ENCODE measurements at regions not wholly inside any gene's neighbourhood (a gene's known extent, or its start where the extent isn't known, plus 50 kb on each side); places are given as distances from the start of the nearest gene placed in this dataset.

GRCh38 chr11:91407842-91408241 is 816.8 kb upstream of the FAT3 start:
- no peak overlapping the region for H3K9ac ChIP-seq (ENCODE audit: low read depth in 2 of 2, low read length in 2 of 2)
- no peaks in the 10 kb centered on the region for H3K36me3 ChIP-seq
- H3K27ac ChIP-seq, result no peak overlapping the region
- TF ChIP-seq, protein P1, sequence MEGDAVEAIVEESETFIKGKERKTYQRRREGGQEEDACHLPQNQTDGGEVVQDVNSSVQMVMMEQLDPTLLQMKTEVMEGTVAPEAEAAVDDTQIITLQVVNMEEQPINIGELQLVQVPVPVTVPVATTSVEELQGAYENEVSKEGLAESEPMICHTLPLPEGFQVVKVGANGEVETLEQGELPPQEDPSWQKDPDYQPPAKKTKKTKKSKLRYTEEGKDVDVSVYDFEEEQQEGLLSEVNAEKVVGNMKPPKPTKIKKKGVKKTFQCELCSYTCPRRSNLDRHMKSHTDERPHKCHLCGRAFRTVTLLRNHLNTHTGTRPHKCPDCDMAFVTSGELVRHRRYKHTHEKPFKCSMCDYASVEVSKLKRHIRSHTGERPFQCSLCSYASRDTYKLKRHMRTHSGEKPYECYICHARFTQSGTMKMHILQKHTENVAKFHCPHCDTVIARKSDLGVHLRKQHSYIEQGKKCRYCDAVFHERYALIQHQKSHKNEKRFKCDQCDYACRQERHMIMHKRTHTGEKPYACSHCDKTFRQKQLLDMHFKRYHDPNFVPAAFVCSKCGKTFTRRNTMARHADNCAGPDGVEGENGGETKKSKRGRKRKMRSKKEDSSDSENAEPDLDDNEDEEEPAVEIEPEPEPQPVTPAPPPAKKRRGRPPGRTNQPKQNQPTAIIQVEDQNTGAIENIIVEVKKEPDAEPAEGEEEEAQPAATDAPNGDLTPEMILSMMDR (IDR thresholded peaks at IDR 0.05), result no peak
- no peak for DNase-seq
- H3K4me3 ChIP-seq, result no peak overlapping the region
- no peaks in the 10 kb centered on the region for H3K27me3 ChIP-seq
- no peaks in the 10 kb centered on the region for H3K9me3 ChIP-seq
- intact Hi-C loops (cut with DNase I), result no loop called here
- no peaks in the 10 kb centered on the region for H3K4me1 ChIP-seq

DNA sequence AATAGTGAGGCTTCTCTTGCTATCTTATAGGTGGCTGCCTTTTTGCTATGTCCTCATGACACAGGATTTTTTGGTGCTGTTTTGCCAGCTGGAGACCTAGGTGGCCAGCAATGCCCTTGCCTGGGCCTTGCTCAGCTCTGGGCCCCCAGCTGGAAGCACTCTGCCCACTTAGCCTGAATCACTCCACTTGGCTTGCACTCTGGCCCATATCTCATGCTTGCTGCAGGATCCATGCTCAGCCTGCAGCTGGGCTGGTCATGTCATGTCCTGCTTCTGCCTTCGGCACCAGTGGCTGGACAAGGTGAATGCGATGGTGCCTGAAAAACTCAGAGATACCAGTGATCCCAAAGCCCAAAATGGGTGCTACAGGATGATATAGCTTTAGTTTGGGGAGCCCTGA is 818.6 kb upstream of the FAT3 start:
- Histone ChIP-seq H3K27ac (no peak overlapping the region), H3K4me1 (no peaks in the 10 kb centered on the region), H3K4me3 (no peak overlapping the region), H3K9me3 (no peaks in the 10 kb centered on the region), H3K27me3 (no peaks in the 10 kb centered on the region), H3K9ac (ENCODE audit: low read depth in 2 of 2, low read length in 2 of 2) (no peak overlapping the region), H3K36me3 (no peaks in the 10 kb centered on the region)
- TF ChIP-seq, protein P1 (IDR thresholded peaks at IDR 0.05), result no peak
- intact Hi-C loops (cut with DNase I), result no loop called here
- DNase-seq, result no peak

GRCh38 chr11:91404344-91404743 is 820.3 kb upstream of the FAT3 start:
- Histone ChIP-seq H3K9me3 (no peaks in the 10 kb centered on the region), H3K4me1 (no peaks in the 10 kb centered on the region), H3K27ac (no peak overlapping the region), H3K4me3 (no peak overlapping the region), H3K27me3 (no peaks in the 10 kb centered on the region), H3K36me3 (no peaks in the 10 kb centered on the region), H3K9ac (ENCODE audit: low read depth in 2 of 2, low read length in 2 of 2) (no peak overlapping the region)
- intact Hi-C loops (cut with DNase I), result no loop called here
- DNase-seq, result no peak
- TF ChIP-seq, protein P1 (IDR thresholded peaks at IDR 0.05), result no peak

DNA sequence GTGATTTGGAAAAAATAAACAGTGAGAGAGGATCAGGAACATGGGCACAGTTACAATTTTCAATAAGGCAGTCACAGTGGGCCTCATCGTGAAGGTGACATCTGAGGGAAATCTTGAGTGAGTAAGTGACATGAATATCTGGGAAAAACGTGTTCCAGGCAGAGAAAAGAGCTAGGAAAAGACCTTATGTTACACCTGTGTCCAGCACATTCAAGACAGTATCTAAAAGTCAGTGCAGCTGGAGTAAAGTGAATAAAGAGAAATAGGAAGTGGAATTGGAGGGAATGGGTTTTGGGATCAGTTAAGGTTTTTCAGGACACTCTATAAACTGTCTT is 827.5 kb upstream of the FAT3 start:
- intact Hi-C loops (cut with DNase I), result no loop called here
- no peaks in the 10 kb centered on the region for H3K27me3 ChIP-seq
- no peak overlapping the region for H3K27ac ChIP-seq
- H3K4me3 ChIP-seq, result no peak overlapping the region
- no peak for DNase-seq
- no peaks in the 10 kb centered on the region for H3K36me3 ChIP-seq
- TF ChIP-seq, protein P1 (IDR thresholded peaks at IDR 0.05), result no peak
- H3K9ac ChIP-seq (ENCODE audit: low read depth in 2 of 2, low read length in 2 of 2), result no peak overlapping the region
- no peaks in the 10 kb centered on the region for H3K4me1 ChIP-seq
- H3K9me3 ChIP-seq, result no peaks in the 10 kb centered on the region

- no peaks in the 10 kb centered on the region for H3K27me3 ChIP-seq
- no peaks in the 10 kb centered on the region for H3K36me3 ChIP-seq
- no peaks in the 10 kb centered on the region for H3K4me1 ChIP-seq
- H3K4me3 ChIP-seq, result no peak overlapping the region
- no peak for DNase-seq
- TF ChIP-seq, protein P1 (IDR thresholded peaks at IDR 0.05), result no peak
- intact Hi-C loops (cut with DNase I), result no loop called here
- H3K9ac ChIP-seq (ENCODE audit: low read depth in 2 of 2, low read length in 2 of 2), result no peak overlapping the region
- no peak overlapping the region for H3K27ac ChIP-seq
- H3K9me3 ChIP-seq, result no peaks in the 10 kb centered on the region
Observed at GRCh38 chr11:91396236-91397133, 828.1 kb upstream of the FAT3 start.
